ENCODE measurements at regions not wholly inside any gene's neighbourhood (a gene's known extent, or its start where the extent isn't known, plus 50 kb on each side); places are given as distances from the start of the nearest gene placed in this dataset.

DNA sequence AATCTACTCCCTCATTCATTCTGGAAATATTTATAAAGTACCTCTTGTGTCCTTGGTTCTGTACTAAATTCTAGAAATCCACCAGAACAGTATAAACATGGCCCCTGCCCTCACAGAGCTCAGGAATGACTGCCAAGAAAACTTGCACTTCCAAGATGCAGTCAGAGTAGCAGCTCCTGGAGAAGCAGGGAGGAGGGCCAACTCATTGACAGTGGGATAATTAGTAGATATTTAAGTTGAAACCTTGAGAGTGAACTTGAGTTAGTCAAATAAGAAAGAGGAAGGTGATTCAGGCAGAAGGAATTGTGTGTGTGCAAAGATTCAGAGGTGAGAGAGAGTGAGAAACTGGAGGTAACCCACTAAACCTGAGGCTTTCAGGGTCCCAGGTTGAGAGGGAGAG is 182.2 kb upstream of the INHBA start:
- Mint-ChIP-seq H3K4me1 (ENCODE audit: low read depth) (peaks cover 64% of the 10 kb centered on the region), H3K9me3 (peaks cover 20% of the 10 kb centered on the region), H3K27me3 (no peaks in the 10 kb centered on the region), H3K27ac (peak overlapping the region; percentile 26), H3K4me3 (no peak overlapping the region), H3K36me3 (ENCODE audit: low read depth) (peaks cover 31% of the 10 kb centered on the region)
- TF ChIP-seq, protein P1, sequence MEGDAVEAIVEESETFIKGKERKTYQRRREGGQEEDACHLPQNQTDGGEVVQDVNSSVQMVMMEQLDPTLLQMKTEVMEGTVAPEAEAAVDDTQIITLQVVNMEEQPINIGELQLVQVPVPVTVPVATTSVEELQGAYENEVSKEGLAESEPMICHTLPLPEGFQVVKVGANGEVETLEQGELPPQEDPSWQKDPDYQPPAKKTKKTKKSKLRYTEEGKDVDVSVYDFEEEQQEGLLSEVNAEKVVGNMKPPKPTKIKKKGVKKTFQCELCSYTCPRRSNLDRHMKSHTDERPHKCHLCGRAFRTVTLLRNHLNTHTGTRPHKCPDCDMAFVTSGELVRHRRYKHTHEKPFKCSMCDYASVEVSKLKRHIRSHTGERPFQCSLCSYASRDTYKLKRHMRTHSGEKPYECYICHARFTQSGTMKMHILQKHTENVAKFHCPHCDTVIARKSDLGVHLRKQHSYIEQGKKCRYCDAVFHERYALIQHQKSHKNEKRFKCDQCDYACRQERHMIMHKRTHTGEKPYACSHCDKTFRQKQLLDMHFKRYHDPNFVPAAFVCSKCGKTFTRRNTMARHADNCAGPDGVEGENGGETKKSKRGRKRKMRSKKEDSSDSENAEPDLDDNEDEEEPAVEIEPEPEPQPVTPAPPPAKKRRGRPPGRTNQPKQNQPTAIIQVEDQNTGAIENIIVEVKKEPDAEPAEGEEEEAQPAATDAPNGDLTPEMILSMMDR (IDR thresholded peaks at IDR 0.05): no peak
- ChIA-PET POLR2A (no interaction called here), CTCF (no interaction called here)
- no peak for ATAC-seq
- no peak for DNase-seq
- intact Hi-C loops (cut with micrococcal nuclease): no loop called here

DNA sequence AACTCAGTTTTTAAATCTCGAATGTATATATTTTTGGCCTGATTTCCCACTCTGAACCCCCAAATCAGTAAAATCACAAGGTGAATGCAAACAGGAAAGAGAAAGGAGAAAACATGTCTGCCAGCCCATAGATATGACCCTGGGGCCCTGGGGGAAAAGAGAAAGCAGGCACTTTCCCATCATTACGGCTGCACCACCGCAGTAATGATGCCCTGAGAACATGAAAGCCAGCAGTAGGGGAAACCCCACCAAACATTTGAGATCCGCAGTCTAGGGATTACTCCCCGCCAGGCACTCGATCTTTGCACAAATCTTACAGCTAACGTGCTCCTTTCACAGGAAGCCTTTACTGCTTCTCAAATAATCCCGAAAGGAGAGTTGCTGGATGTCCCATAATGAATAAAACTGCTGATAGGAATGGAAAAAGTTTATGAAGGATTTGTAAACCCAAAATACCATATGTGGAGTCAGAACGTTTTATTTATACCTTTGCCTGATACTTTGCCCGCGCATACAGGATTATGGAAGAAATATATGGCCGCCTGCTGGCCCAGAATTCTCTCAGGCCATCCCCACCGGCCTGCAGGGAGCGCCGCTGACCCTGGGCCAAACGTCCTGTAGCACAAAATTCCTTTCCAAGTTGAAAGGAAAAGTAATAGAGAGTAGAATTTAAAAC is 180.0 kb upstream of the INHBA start:
- ChIA-PET CTCF (interaction anchor here (2.8 kb wide), 1 partner anchor 10 kb away, joined by 9 read pairs; no protein-coding TSS in a partner anchor), POLR2A (no interaction called here)
- DNase-seq: peak; percentile 38
- intact Hi-C loops (cut with micrococcal nuclease): no loop called here
- Mint-ChIP-seq H3K36me3 (ENCODE audit: low read depth) (peaks cover 35% of the 10 kb centered on the region), H3K4me1 (ENCODE audit: low read depth) (peaks cover 51% of the 10 kb centered on the region), H3K27ac (peak overlapping the region; percentile 99), H3K4me3 (no peak overlapping the region), H3K27me3 (no peaks in the 10 kb centered on the region), H3K9me3 (peaks cover 25% of the 10 kb centered on the region)
- no peak for ATAC-seq
- TF ChIP-seq, protein P1 (IDR thresholded peaks at IDR 0.05): no peak

DNA sequence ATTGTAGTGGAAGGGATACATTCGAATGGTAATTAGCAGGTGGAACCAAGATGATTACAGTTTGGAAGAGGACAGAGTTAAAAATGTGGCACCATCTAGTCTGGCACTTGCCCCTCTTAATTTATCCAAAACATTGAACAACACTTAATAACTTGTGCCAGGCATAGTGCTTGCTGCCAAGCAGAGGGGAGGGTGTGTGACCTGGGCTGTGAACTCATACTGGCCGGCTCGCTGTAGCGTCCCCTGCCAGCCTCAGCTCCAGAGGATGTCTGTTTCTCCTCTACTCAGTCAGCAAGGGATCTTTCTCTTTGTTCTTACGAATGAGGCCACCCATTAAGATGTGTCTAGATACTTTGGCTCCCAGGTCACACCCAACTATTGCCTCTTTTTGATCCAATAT is 179.4 kb upstream of the INHBA start:
- Mint-ChIP-seq H3K9me3 (peaks cover 25% of the 10 kb centered on the region), H3K27me3 (no peaks in the 10 kb centered on the region), H3K27ac (peak overlapping the region; percentile 99), H3K4me3 (peak overlapping the region; percentile 56), H3K36me3 (ENCODE audit: low read depth) (peaks cover 35% of the 10 kb centered on the region), H3K4me1 (ENCODE audit: low read depth) (peaks cover 51% of the 10 kb centered on the region)
- DNase-seq (no peak), ATAC-seq (no peak)
- POLR2A ChIA-PET: interaction anchor here (1.0 to 1.2 kb wide), 2 partner anchors 12 to 1748 kb away, joined by 3 to 4 read pairs; partner anchors contain the start of gene MPLKIP
- TF ChIP-seq, protein P1 (IDR thresholded peaks at IDR 0.05): no peak
- CTCF ChIA-PET: interaction anchor here (0.7 to 2.8 kb wide), 4 partner anchors 11 to 1650 kb away, joined by 3 to 9 read pairs (median 3); no protein-coding TSS in a partner anchor
- intact Hi-C loops (cut with micrococcal nuclease): no loop called here

- intact Hi-C loops (cut with micrococcal nuclease): no loop called here
- Mint-ChIP-seq H3K36me3 (ENCODE audit: low read depth) (peaks cover 35% of the 10 kb centered on the region), H3K27ac (peak overlapping the region; percentile 99), H3K27me3 (no peaks in the 10 kb centered on the region), H3K9me3 (peaks cover 25% of the 10 kb centered on the region), H3K4me1 (ENCODE audit: low read depth) (peaks cover 51% of the 10 kb centered on the region), H3K4me3 (peak overlapping the region; percentile 56)
- ATAC-seq (peak; percentile 96), DNase-seq (peak; percentile 92)
- CTCF ChIA-PET: interaction anchor here (0.7 to 3.5 kb wide), 5 partner anchors 11 to 1649 kb away, joined by 3 to 12 read pairs (median 3); no protein-coding TSS in a partner anchor
- TF ChIP-seq, protein P1 (IDR thresholded peaks at IDR 0.05): no peak
- POLR2A ChIA-PET: interaction anchor here (0.8 to 1.2 kb wide), 3 partner anchors 9 to 1747 kb away, joined by 3 to 4 read pairs (median 4); partner anchors contain the start of gene MPLKIP
These were observed 178.6 kb upstream of the INHBA start for GRCh38 chr7:41881331-41882130.

All from activated CD8-positive, alpha-beta T cell treated with anti-CD3 and anti-CD28 coated beads for 36 hours (primary cell).